Endothelial cell of hepatic sinusoid (primary cell): ENCODE measurements at regions not wholly inside any gene's neighbourhood (a gene's known extent, or its start where the extent isn't known, plus 50 kb on each side); places are given as distances from the start of the nearest gene placed in this dataset.
"Not testable (repeated sequence)": the region's sequence is repeated elsewhere in the genome, so short reads cannot be mapped to it uniquely, and the experiment has no call there.

Experiments
- in situ Hi-C: cut with HindIII; loops from 2 replicates; pipeline ENCODE4 v1.10.0; 2017; ENCODE audit warnings: low sequenced_read_pairs

DNA sequence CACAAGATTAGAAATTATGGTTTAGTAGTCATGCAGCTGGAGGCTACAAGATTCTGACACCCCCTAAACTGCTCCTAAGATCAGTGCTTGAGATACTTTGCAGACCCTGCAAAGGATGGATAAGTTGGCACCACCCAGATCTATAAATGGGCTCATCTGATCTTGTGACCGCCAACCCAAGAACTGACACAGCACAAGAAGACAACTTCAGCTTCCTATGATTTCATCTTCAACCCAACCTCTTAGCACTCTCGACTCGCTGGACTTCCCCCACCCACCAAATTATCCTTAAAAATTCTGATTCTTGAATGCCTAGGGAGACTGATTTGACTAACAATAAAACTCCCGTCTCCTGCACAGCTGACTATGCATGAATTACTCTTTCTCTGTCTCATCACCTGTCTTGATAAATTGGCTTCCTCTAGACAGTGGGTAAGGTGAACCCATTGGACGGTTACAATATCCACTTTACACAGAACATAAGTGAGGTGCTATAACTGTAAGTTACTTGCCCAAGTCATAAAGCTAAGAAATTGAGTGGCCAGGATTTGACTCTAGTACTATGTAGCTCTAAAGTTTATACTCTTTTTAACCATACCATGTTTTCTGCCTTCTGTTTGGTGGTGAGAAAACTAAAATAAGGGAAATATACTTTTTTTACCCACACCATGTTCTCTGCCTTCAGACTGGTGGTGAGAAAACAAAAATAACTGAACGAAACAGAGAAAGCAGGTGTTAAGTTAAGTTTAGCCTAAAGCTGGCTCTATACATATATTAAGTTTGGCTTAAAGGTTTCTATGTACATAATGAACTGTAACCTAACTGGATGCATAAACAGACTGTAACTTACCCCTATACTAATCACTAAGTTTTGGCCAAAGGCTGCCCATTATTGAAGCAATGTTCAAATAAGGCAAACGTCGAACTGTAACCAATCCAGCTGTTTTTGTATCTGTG lies 962.3 kb upstream of the NXPH2 start:
- in situ Hi-C loops: no loop called here

DNA sequence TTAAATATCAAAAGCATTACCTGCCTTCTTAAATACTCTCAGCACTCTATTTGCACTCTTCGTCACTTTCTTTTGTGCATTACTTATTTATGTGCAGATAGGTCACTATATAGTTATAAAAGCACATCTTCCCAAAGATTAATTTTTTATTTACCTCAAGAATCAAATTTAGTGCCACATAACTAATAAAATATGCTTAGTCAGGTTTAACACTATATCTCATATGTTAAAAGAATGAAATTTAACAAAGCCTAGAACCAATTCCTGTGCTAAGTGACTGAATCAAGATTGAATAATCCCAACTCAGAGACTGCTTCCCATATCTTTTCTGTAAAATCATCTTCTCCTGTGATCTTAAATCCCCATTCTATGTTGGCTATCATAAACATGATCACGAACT lies 957.5 kb upstream of the NXPH2 start:
- in situ Hi-C loops: no loop called here

DNA sequence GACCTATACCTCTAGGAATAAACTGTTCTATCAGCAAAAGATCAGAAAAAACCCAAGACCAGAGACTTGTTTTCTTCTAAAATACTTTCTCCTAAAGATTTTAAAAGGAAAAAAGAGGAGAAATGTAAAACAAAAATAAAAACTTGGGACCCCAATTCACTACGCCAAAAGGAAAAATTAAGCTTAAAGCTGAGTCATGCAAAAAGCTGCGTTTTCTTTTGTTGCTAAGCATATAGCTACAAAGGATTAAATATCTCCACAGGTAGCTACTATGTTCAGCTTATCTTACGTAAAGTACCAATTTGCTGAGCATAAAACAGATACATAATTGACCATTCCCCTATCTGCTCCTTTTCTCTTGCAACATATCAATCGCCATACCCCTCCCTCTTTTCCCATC lies 950.0 kb upstream of the NXPH2 start:
- in situ Hi-C loops: no loop called here

- in situ Hi-C loops: no loop called here
Observed at GRCh38 chr2:139721411-139721995, 941.3 kb upstream of the NXPH2 start.

DNA sequence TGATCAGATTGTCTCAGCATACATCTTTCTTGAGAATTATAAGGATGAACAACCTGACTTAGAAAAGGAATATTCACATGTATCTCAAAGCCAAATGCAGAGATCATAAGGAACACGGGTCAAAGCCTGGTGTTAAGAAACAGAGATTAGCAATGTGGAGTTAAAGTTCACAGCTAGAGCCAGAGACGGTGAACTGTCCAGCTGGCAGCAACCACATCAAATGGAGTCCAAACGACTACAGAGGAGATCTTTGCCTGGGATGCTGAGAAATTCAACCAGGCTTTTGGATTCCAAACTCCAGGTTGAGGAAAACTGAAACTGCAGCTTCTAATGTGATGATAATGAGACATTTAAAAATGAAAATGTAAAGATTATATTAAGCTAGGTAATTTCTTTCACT lies 939.9 kb upstream of the NXPH2 start:
- in situ Hi-C loops: no loop called here

- in situ Hi-C loops: no loop called here
Observed at GRCh38 chr2:139704606-139705005, 924.4 kb upstream of the NXPH2 start.

DNA sequence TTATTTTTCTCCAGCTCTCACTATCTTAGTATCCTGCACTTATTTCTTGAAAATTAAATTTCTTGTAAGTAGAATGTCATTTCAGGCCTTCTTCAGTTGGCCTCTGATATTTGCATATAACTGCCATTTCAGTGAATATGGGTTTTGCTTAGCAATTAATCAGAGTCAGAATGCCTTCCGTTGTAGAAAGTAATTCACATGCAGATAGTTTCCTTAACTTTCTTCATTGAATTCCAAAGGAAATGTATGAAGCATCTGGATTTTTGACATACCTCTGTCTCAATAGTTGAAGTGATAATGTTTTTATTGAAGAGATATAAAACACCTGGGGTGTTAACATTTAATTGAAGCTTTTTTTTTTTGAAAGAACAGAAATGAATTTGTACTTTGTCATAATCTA lies 914.1 kb upstream of the NXPH2 start:
- in situ Hi-C loops: no loop called here

GRCh38 chr2:139686205-139686604 lies 906.0 kb upstream of the NXPH2 start:
- in situ Hi-C loops: no loop called here

DNA sequence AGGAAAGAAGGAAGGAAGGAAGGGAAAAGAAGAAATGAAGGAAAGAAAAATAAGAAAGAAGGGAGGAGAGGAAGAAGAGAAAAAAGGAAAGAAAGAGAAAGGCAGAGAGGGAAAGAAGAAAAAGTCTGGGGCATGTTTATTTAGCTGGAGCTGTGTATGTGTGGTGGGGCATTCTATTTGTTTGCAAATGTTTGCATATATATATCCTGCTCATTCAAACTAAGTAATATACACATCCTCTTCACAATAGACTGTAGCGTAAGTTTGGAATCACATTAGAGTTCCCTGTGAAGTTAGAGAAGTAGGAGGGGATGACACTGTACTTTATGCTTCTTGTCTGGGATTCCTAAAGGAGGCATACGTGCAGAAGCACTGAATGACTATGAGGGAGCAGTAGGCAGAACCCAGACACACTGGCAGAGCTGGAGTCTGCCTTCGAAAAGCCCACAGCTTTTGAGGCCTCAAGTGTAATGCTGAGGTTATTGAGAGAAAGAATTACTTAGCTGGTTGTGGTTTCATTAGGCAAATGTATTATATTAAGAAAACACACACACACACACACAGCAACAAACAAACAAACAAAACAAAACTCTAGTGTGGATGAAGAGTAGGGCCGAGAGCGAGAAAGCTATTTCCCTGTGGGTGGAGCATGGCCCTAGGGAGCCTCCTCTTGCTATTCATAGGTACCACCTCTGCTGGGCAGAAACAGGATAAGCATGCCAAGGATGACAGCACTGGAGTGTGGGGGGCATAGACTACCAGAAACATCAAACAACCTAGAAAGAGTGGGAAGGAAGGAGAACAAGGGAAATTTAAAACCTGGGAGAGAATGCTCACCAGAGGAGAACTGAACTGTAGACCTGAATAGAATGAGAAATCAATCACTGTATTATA lies 905.1 kb upstream of the NXPH2 start:
- in situ Hi-C loops: no loop called here

DNA sequence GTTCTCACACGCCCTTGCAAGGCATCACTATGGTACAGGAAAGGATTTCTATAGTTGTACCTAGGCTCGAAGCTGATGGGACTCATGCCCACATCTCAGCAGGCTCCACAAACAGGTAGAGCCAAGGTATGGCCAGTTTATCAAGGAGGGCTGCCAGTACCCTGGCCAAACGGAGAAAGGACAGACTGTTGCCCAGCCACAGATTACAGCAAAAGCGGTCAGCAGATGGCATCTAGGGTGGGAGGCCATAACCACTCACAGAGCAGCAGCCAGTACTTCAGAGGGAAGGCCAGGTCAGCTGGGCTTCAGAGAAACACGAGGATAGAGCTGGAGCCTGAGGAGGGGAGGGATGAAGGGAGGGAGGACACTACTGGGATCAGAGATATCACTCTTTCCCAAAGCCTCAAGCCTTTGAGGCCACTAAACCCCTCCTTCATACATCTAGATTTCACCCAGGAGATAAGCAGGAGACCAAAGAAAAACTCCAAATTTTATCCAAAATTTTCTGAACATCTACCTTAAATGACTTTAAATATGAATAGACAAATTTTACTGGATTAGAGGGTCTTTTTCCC lies 904.2 kb upstream of the NXPH2 start:
- in situ Hi-C loops: no loop called here

- in situ Hi-C loops: no loop called here
Observed at GRCh38 chr2:139674577-139674976, 894.4 kb upstream of the NXPH2 start.

DNA sequence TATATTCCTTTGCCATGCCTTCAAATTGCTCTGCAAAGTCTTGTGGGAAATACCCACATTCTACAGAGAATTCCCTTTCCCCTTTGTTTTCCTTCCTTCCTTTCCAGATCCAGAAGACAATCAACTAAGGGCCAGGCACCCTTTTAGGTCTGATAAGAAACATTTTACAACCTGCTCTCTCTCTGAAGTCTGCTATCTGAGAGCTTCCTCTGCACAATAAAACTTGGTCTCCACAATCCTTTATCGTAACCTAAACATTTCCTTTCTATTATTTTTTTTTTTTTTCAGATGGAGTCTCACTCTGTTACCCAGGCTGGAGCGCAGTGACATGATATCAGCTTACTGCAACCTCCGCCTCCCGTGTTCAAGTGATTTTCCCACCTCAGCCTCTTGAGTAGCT lies 893.3 kb upstream of the NXPH2 start:
- in situ Hi-C loops: not testable (repeated sequence)

- in situ Hi-C loops: no loop called here
Observed at GRCh38 chr2:139669675-139670074, 889.5 kb upstream of the NXPH2 start.

DNA sequence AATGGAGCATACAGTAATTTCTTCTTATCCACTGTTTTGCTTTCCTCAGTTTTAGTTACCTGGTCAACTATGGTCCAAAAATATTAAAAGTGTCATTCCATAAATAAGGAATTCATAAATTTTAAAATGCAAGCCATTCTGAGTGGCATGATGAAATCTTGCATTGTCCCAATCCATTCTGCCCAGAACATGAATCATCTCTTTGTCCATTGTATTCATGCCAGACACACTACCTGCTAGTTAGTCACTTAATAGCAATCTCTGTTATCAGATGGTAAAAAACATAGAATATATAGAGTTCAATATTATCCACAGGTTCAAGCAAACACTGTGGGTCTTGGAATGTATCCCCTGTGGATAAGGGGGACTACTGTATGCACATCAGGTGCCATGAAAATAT lies 872.2 kb upstream of the NXPH2 start:
- in situ Hi-C loops: no loop called here

GRCh38 chr2:139645617-139646016 lies 865.4 kb upstream of the NXPH2 start:
- in situ Hi-C loops: no loop called here

DNA sequence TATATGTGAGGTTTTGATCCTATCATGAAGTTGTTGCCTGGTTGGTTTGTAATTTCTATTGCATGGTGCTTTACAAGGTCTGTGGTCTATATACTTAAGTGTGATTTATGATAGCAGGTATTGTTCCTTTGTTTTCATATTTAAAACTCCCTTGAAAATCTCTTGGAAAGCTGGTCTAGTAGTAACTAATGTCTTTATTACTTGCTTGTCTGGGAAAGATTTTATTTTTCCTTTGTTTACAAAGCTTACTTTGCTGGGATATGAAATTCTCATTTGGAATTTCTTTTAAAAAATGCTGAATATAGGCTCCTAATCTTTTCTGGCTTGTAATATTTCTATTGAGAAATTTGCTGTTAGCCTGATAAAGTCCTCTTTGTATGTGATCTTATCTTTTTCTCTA lies 862.9 kb upstream of the NXPH2 start:
- in situ Hi-C loops: no loop called here

DNA sequence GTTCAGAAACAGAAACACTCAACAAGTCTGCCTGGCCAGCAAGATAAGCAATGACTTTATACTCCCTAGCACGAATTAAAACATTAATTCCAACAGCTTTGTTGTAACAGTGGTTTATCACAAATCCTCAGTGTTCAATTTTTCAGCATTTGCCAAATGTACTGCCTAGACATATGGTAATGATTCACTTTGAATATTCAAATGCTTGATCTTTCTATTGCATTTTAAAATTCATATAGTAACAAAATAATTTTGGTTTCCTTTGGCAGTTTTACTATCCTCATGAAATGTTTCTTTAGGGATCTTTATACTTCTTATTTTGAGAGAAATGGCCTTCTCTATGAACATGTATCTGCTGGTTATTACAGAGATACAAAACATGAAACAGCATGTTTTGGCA lies 851.8 kb upstream of the NXPH2 start:
- in situ Hi-C loops: no loop called here

DNA sequence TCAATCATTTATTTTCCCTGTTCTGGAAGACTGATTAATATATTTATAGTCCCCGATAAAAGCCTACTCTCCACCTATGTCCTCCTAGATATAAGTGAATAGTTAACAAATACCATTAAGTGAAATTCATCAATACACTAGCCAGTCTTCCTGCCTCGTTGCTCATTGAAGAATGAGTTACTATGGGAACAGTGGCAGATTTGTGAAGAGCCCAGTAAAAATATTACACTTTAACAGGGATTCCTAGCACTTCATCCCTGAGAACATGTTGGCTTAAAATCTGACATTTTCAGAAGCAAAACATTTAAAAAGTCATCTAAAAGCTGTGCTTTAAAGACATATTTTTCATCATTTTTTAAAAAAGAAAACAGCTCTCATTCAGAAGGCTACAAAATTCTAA lies 848.7 kb upstream of the NXPH2 start:
- in situ Hi-C loops: no loop called here

DNA sequence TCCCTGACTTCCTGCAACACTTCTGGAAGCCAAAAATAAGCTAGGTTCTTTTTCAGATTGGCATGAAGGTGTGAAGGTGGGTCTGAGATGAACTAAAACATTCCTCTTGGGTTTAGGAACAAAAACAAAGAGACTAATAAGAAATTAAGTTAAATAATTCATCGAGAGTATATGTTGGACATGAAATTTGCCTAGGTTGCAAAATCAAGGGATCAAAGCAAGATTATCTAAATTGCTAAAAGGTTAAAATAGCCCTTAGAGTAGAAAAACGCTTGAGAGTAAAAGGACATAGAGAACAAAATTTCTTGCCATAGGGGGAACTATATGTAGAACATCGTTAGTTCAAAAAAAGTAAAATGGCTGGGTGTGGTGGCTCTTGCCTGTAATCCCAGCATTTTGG lies 845.9 kb upstream of the NXPH2 start:
- in situ Hi-C loops: no loop called here

DNA sequence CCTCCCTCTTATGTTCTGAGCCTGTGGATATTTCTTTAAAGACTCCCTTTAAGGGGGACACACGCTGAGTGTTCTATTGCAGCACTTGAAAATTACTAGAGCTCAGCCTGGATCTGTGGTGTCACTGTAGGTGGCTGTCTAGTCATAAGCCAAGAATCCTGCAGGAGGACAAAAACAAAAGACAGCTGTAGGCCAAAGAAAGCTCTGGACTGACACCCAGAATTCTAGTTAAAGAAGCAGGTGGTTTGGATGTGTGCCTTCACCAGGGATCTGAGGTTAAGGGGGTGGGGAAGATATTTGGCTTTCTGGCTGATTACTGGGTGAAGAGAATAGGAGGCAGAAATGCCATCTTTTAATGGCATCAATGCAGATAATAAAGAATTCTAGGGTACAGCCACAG lies 842.5 kb upstream of the NXPH2 start:
- in situ Hi-C loops: no loop called here

GRCh38 chr2:139617747-139618146 lies 837.6 kb upstream of the NXPH2 start:
- in situ Hi-C loops: no loop called here
